Activated T-cell treated with anti-CD3 and anti-CD28 coated beads for 1 hour (primary cell): ENCODE measurements at regions not wholly inside any gene's neighbourhood (a gene's known extent, or its start where the extent isn't known, plus 50 kb on each side); places are given as distances from the start of the nearest gene placed in this dataset.

Experiments
- DNase-seq: peaks from one replicate; pipeline ENCODE4 v3.0.0-alpha.2; 2020; ENCODE audit warnings: low read depth

- no peak for DNase-seq
Observed at GRCh38 chr3:99500485-99500884, 137.9 kb upstream of the COL8A1 start.

DNA sequence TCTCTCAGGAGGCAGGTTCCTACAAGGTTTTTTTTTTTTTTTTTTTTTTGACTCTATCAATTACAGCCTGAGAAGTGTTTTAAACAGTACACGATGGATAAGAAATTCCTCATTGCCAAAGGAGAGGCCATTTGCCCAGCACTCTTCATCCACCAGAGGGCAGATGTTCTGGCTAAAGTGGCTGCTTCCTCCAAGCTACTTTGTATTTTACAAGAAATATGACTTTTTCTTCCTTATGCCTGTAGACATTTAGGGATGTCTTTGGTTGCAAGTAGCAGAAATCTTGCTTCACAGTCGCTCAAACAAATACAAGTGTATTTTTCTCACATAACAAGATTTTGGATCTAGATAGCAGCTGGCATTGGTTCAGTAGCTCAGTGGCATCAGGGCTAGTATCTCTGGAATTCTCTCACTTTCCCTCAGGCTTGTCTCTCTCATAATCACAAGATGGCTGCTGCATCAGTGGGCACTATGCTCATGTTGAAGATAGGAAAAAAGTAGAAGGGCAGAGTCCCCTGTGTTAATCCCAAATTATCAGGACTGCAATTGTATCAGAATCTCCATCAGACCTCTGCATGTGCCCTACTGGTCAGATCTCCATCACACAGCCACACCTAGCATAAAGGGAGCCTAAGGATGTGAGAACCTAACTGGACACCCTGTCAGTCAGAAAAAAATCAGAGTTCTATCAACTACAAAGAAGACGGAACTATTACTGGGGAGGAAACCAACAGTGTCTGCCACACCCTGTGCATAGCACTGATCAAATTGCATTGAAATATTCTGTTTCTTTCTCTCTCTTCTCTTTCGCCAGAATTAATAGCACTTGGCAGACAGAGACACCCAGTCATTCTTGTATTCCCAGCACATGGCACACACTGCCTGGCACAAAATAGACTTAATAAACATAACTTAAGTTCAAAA lies 138.9 kb upstream of the COL8A1 start:
- DNase-seq, result no peak

GRCh38 chr3:99498550-99499234 lies 139.7 kb upstream of the COL8A1 start:
- no peak for DNase-seq

DNA sequence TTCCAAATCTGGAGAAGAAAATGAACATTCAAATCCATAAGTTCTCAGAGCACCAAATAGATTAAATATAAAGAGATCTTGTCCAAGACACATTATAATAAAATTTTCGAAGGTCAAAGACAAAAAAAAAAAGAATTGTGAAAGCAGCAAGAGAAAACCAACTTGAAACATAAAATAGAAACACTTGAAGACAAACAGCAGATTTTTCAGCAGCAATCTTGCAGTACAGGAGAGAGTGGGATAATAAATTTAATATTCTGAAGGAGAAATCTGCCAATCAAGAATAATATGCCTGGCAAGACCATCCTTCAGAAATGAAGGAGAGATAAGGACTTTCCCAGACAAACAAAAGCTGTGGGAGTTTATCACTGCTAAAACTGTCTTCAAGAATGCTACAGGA lies 150.5 kb upstream of the COL8A1 start:
- DNase-seq, result no peak

DNA sequence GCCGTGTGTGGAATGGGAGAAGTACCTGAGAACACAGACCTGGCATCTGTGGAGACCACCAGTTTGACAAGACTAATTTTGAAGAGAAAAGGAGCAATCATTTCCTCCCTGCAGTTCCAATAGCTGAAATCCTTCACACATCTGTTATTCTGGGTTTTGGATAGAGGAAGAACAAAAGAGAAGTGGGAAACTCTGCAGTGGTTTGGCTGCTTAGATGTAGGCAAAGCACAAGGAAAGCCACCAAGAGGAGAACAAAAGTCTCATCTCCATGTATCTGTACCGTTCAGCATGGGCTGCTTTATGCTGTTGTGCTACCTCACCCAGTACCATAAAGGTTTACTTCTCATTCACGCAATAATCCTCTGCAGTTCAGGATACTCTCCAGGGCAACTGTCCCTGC lies 153.1 kb upstream of the COL8A1 start:
- no peak for DNase-seq

DNA sequence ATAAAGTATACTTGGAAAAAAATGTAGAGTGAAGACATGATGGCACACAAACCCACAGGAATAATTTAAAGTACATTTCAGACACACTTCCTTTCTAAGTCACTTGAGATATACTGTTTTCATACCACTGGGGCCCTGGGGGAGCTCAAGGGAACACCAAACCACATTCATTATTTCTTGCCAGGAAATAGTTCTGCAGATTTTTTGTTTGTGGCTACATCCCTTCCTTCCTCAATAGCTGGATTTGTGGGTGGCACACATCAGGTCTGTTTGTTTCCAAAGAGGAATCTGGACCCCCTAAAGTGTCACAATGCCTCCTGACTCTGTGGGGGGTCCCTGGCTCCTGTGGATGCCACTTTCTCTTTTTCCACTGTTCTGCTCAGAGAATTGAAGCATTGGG lies 153.5 kb upstream of the COL8A1 start:
- no peak for DNase-seq

GRCh38 chr3:99483841-99484240 lies 154.6 kb upstream of the COL8A1 start:
- no peak for DNase-seq

GRCh38 chr3:99482191-99482590 lies 156.2 kb upstream of the COL8A1 start:
- no peak for DNase-seq

DNA sequence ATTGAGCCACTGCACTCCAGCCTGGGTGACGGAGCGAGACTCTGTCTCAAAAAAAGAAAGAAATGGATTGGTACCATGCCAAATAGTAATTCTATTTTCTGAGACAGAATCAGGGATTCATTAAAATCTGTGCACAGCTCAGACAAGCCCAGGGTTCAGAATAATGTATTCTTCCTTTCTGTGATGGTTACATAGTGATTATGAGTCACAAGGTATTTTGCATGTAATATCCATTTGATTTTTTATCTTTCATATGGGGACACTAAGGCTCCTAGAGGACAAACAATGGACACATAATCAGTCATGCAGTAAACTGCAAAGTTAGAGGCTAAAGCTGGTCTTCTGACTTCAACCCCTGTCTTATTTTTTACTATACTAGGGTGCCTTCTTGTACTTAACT lies 156.8 kb upstream of the COL8A1 start:
- no peak for DNase-seq

DNA sequence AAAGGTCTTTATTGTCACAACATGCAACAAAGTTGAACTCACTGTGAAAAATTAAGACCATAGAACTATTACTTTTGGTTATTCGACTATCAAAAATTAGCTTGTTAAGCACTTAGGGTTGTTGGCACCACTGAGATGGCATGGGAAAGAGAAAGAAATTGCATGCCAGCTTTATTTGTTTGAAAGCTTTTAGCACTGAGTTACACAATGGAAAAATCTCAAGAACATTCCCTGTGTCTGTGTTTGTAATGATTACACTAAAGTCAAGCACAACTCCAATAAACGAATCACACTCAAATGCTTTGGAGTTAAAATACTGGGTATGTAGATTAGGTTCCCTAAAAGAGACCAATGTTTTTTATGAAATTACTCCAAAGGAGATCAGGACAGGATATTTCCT lies 158.6 kb upstream of the COL8A1 start:
- DNase-seq, result no peak

DNA sequence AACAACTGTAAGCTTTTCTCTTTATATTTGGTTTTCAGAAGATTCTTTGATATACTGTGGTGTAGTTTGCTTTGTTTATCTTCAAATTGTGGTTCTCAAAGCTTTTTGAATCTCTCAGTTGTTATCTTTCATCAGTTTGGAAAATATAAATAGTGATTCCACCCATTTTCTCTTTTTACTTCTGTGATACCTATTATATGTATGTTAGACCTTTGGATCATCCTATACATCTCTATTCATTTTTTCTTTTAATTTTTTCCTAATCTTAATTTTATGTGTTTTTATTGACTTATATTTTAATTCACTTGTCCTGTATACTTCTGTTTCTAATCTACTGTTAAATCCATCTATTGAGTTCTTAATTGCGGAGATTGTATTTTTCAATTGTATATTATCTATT lies 160.7 kb upstream of the COL8A1 start:
- DNase-seq, result no peak

- DNase-seq, result no peak
Observed at GRCh38 chr3:99475229-99475628, 163.2 kb upstream of the COL8A1 start.

- DNase-seq, result no peak
Observed at GRCh38 chr3:99474776-99475175, 163.6 kb upstream of the COL8A1 start.

DNA sequence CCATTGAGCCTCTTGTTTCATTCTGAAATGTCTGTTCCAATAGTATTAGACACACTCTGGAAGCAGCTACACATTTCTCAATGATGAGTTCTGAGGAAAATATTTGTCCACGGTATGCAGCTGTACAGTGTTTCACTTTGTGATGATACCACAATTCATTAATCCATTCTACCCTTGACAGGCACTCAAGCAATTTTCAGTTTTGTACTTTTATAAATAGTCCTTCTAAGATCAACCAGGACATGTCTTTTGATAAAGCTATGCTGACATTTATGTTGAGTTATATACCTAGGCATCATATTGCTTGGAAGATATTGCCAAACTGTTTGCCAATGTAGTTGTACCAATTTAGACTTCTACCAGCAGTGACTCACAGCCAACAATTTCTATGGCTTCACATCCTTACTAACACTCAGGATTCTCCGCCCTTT lies 165.1 kb upstream of the COL8A1 start:
- DNase-seq, result no peak

DNA sequence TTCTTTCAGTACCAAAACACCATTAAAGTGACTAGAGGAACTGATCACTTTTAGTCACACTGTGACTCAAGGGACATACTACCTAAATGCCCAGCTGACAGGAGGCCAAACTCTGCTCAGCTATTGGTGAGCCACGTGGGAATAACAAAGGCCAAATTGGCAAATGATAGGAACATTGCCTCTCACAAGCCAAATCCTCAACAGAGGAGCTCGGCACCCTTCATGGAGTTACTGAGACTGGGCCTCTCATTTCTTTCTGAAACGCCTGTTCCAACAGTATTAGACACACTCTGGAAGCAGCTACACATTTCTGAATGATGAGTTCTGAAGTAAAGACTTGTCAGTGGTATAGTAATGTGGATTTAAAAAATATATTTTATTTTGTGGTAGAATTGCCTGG lies 166.0 kb upstream of the COL8A1 start:
- no peak for DNase-seq

GRCh38 chr3:99471353-99472323 lies 166.8 kb upstream of the COL8A1 start:
- no peak for DNase-seq

GRCh38 chr3:99470841-99471240 lies 167.6 kb upstream of the COL8A1 start:
- DNase-seq, result no peak

GRCh38 chr3:99468918-99469317 lies 169.5 kb upstream of the COL8A1 start:
- DNase-seq, result no peak

DNA sequence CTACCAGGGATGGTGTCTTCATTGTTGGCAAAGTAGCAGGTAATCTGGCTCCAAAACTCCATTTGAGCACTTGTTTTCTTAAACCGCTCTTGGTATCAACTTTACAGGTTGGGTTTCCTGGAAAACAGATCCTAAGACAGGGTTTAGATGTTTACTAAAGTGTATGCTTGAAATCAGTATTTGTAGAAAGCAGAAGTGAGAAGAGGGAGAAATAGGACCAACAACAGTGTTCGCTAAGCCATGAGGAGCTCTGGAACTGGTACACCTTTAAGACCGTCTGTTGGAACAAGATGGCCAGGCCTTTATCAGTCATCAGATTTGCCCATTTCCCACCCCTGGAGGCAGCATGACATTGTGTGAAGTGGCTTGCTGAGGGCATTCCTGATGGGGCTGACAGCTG lies 171.0 kb upstream of the COL8A1 start:
- no peak for DNase-seq

GRCh38 chr3:99466331-99466730 lies 172.1 kb upstream of the COL8A1 start:
- DNase-seq, result no peak

- DNase-seq, result no peak
Observed at GRCh38 chr3:99458013-99458412, 180.4 kb upstream of the COL8A1 start.

GRCh38 chr3:99442599-99442998 lies 195.8 kb upstream of the COL8A1 start:
- no peak for DNase-seq
